Subcutaneous abdominal adipose tissue (tissue), 5 donors: ENCODE measurements at regions not wholly inside any gene's neighbourhood (a gene's known extent, or its start where the extent isn't known, plus 50 kb on each side); places are given as distances from the start of the nearest gene placed in this dataset.
A peak's percentile ranks its signal among the peaks of the same experiment; 100 is the strongest.
"Not testable (repeated sequence)": the region's sequence is repeated elsewhere in the genome, so short reads cannot be mapped to it uniquely, and the experiment has no call there.

Experiments used
- H3K27ac ChIP-seq: one replicate; pipeline ENCODE4 v1.7.0; 2013; ENCODE audit warnings: low read depth, mild to moderate bottlenecking, inconsistent platforms, low read length, moderate library complexity
- H3K27me3 ChIP-seq, 5 donors: one replicate each; pipeline ENCODE4 v1.7.0; 2013; ENCODE audit warnings: low read length in 5 of 5, inconsistent platforms in 1 of 5; ENCODE audit not compliant: control insufficient read depth in 5 of 5, insufficient read depth in 4 of 5
- H3K36me3 ChIP-seq, 5 donors: one replicate each; pipeline ENCODE4 v1.7.0; 2013; ENCODE audit warnings: low read length in 5 of 5; ENCODE audit not compliant: control insufficient read depth in 5 of 5, insufficient read depth in 5 of 5
- H3K4me1 ChIP-seq, 5 donors: one replicate each; pipeline ENCODE4 v1.7.0; 2013; ENCODE audit warnings: low read length in 5 of 5, mild to moderate bottlenecking in 3 of 5, moderate library complexity in 1 of 5; ENCODE audit not compliant: control insufficient read depth in 5 of 5, insufficient read depth in 5 of 5
- H3K4me3 ChIP-seq, 5 donors: one replicate each; pipeline ENCODE4 v1.7.0; 2013; ENCODE audit warnings: low read length in 5 of 5, low read depth in 1 of 5
- H3K9ac ChIP-seq, 5 donors: one replicate each; pipeline ENCODE4 v1.7.0; 2013; ENCODE audit warnings: low read length in 5 of 5, mild to moderate bottlenecking in 4 of 5, moderate library complexity in 3 of 5
- H3K9me3 ChIP-seq, 5 donors: one replicate each; pipeline ENCODE4 v1.7.0; 2013; ENCODE audit warnings: low read length in 5 of 5; ENCODE audit not compliant: control insufficient read depth in 5 of 5
- donor health status: healthy.
- donor health status: healthy.
- donor health status: healthy.
- donor health status: healthy.
- donor health status: healthy.

DNA sequence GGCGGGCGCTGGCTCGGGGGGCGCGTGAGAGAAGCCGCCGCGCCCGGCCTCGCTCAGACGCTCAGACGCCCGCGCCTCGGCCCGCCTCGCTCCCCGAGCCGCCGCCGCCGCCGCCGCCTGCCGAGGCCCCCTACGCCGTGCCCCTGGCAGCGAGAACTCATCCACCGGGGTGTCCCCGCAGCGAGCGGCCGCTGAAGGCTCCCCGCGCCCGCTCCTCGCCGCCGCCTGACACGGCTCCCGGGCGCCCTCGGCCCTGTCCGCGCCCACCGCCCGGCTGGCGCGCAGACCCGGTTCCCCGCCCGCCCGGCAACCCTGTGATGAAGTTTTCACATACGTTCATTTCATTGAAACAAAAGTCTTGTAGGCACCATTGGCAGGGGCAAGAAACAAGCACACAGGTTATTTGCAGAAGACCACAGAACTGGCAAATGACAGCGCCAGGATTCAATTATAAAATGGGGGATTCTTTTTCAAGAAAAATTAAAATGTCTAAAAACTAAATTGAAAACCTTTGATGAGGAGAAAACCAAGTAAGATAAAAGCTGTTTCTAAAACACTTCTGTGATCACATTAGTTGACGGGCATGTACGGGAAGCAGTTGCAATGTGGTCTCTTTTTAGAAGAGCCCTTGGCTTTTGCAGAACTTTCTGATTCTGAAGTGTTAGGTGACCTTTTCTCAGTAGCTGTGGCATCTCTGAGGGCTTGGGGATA lies 50.5 kb upstream of the TUBA3D start:
- Histone ChIP-seq H3K4me1 (peaks cover 0 to 6% (median 0%) of the 10 kb centered on the region in 5 donors), H3K9ac (no peak overlapping the region), H3K27me3 (peaks cover 4 to 23% (median 14%) of the 10 kb centered on the region in 5 donors), H3K36me3 (no peaks in the 10 kb centered on the region), H3K27ac (no peak overlapping the region), H3K4me3 (peak overlapping the region in 1 of 5 donors; percentile 42), H3K9me3 (no peaks in the 10 kb centered on the region)

GRCh38 chr2:131424605-131425114 lies 51.3 kb upstream of the TUBA3D start:
- Histone ChIP-seq H3K4me3 (peak overlapping the region in 2 of 5 donors; percentile 11 to 50), H3K27me3 (peaks cover 4 to 19% (median 12%) of the 10 kb centered on the region in 5 donors)
- H3K27ac ChIP-seq, H3K9ac ChIP-seq, H3K36me3 ChIP-seq, H3K4me1 ChIP-seq, H3K9me3 ChIP-seq: not testable (repeated sequence)

- not testable (repeated sequence) for H3K9me3 ChIP-seq, H3K9ac ChIP-seq, H3K4me3 ChIP-seq, H3K27ac ChIP-seq, H3K4me1 ChIP-seq, H3K36me3 ChIP-seq
- peaks cover 0 to 14% (median 3%) of the 10 kb centered on the region in 5 donors for H3K27me3 ChIP-seq
Observed at GRCh38 chr2:131420751-131421150, 55.2 kb upstream of the TUBA3D start.

DNA sequence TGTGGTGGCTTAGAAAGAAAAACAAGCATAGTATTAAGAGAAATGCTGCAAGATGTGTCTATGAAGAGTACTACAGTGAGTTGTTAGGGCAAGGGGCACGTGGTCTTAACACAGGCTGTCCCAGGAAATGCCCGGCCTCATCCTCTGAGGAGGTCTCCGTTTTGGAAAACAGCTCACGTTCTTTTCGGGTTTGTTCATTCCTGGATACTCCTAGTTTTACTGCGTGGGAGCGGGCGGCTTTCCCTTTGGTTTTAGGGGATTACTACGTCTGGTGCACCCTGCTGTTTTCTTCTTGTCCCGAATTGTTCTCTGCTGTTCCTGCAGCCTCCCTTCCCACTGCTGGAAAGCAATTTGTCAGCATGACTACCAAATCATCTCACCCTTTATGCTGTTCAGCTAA lies 55.5 kb upstream of the RAB6D start:
- Histone ChIP-seq H3K4me1 (peaks cover 0 to 6% (median 0%) of the 10 kb centered on the region in 5 donors), H3K9ac (no peak overlapping the region), H3K27ac (no peak overlapping the region), H3K36me3 (no peaks in the 10 kb centered on the region), H3K27me3 (peaks cover 0 to 7% (median 2%) of the 10 kb centered on the region in 5 donors), H3K4me3 (no peak overlapping the region), H3K9me3 (no peaks in the 10 kb centered on the region)

GRCh38 chr2:131418625-131419024 lies 54.7 kb upstream of the RAB6D start:
- H3K4me1 ChIP-seq, result peaks cover 0 to 6% (median 0%) of the 10 kb centered on the region in 5 donors
- peaks cover 0 to 10% (median 0%) of the 10 kb centered on the region in 5 donors for H3K27me3 ChIP-seq
- no peaks in the 10 kb centered on the region for H3K9me3 ChIP-seq
- H3K9ac ChIP-seq, result no peak overlapping the region
- no peaks in the 10 kb centered on the region for H3K36me3 ChIP-seq
- no peak overlapping the region for H3K4me3 ChIP-seq
- H3K27ac ChIP-seq, result no peak overlapping the region

- no peaks in the 10 kb centered on the region for H3K36me3 ChIP-seq
- no peaks in the 10 kb centered on the region for H3K9me3 ChIP-seq
- peaks cover 0 to 6% (median 0%) of the 10 kb centered on the region in 5 donors for H3K4me1 ChIP-seq
- no peak overlapping the region for H3K27ac ChIP-seq
- H3K27me3 ChIP-seq, result peaks cover 0 to 10% (median 0%) of the 10 kb centered on the region in 5 donors
- no peak overlapping the region for H3K4me3 ChIP-seq
- H3K9ac ChIP-seq, result no peak overlapping the region
Observed at GRCh38 chr2:131417886-131418285, 53.9 kb upstream of the RAB6D start.

- no peaks in the 10 kb centered on the region for H3K9me3 ChIP-seq
- H3K27ac ChIP-seq, result no peak overlapping the region
- H3K36me3 ChIP-seq, result no peaks in the 10 kb centered on the region
- no peak overlapping the region for H3K4me3 ChIP-seq
- no peak overlapping the region for H3K9ac ChIP-seq
- H3K27me3 ChIP-seq, result peaks cover 4 to 8% (median 7%) of the 10 kb centered on the region in 5 donors
- H3K4me1 ChIP-seq, result no peaks in the 10 kb centered on the region
Observed at GRCh38 chr2:131413785-131414184, 49.8 kb upstream of the RAB6D start.
